ENCODE measurements at regions not wholly inside any gene's neighbourhood (a gene's known extent, or its start where the extent isn't known, plus 50 kb on each side); places are given as distances from the start of the nearest gene placed in this dataset.

DNA sequence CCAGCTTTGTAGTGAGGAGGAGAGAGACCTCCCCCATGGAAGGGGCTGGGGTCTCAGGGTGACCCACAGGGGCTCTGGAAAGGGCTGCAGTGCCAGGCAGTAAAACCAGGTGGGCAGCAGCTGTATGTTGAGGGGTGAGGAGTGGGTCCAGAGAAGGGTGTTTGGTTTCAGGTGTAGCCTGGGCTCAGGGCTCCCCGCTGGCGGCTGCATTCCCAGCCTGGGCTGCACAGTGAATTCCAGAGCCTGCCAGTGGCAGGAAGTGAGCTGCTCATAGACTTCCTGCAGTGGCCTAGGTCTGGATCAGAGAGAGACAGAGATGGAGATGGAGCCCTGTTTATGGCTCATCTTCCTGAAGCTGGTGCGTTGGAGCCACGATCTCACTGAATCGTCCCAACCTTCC lies 356.4 kb downstream of the PTPRU start:
- no peak for TF ChIP-seq TAF1 (IDR thresholded peaks at IDR 0.05; ENCODE audit: borderline replicate concordance, insufficient read depth, low read length)
- no peak for TF ChIP-seq SIN3A (IDR thresholded peaks at IDR 0.05; ENCODE audit: borderline replicate concordance, insufficient read depth, low read length)

Data from PFSK-1 (cell line).